ENCODE measurements at regions not wholly inside any gene's neighbourhood (a gene's known extent, or its start where the extent isn't known, plus 50 kb on each side); places are given as distances from the start of the nearest gene placed in this dataset.

GRCh38 chr10:93211991-93212390, 138.3 kb downstream of the CYP26A1 start:
- no peaks in the 10 kb centered on the region for H3K9me3 ChIP-seq (ENCODE audit: low read depth)
- no peak for TF ChIP-seq CTCF (IDR thresholded peaks at IDR 0.05; ENCODE audit: low read depth, low read length)

GRCh38 chr10:93215312-93215711, 141.6 kb downstream of the CYP26A1 start:
- H3K27ac ChIP-seq = no peak overlapping the region
- DNase-seq (ENCODE audit: low read depth in 1 of 2, low spot score in 1 of 2) = no peak
- H3K36me3 ChIP-seq = no peaks in the 10 kb centered on the region
- no peaks in the 10 kb centered on the region for H3K4me1 ChIP-seq (ENCODE audit: low read depth)
- H3K4me3 ChIP-seq = no peak overlapping the region
- no peak for TF ChIP-seq CTCF (IDR thresholded peaks at IDR 0.05; ENCODE audit: low read depth, low read length)
- no peaks in the 10 kb centered on the region for H3K27me3 ChIP-seq
- H3K9me3 ChIP-seq (ENCODE audit: low read depth) = no peaks in the 10 kb centered on the region

More at GRCh38 chr10:93211991-93212390, 138.3 kb downstream of the CYP26A1 start:
- Histone ChIP-seq H3K4me3 (no peak overlapping the region), H3K27ac (no peak overlapping the region), H3K4me1 (ENCODE audit: low read depth) (no peaks in the 10 kb centered on the region), H3K36me3 (no peaks in the 10 kb centered on the region), H3K27me3 (no peaks in the 10 kb centered on the region)
- no peak for DNase-seq (ENCODE audit: low read depth in 1 of 2, low spot score in 1 of 2)

GRCh38 chr10:93216341-93216985, 142.8 kb downstream of the CYP26A1 start:
- no peaks in the 10 kb centered on the region for H3K9me3 ChIP-seq (ENCODE audit: low read depth)
- TF ChIP-seq CTCF (IDR thresholded peaks at IDR 0.05; ENCODE audit: low read depth, low read length) = no peak
- DNase-seq (ENCODE audit: low read depth in 1 of 2, low spot score in 1 of 2) = no peak

GRCh38 chr10:93218386-93218785, 144.7 kb downstream of the CYP26A1 start:
- H3K4me1 ChIP-seq (ENCODE audit: low read depth) = peaks cover 7% of the 10 kb centered on the region
- no peak for TF ChIP-seq CTCF (IDR thresholded peaks at IDR 0.05; ENCODE audit: low read depth, low read length)
- no peaks in the 10 kb centered on the region for H3K9me3 ChIP-seq (ENCODE audit: low read depth)
- H3K36me3 ChIP-seq = no peaks in the 10 kb centered on the region
- H3K27ac ChIP-seq = no peak overlapping the region
- H3K4me3 ChIP-seq = no peak overlapping the region
- DNase-seq (ENCODE audit: low read depth in 1 of 2, low spot score in 1 of 2) = no peak
- no peaks in the 10 kb centered on the region for H3K27me3 ChIP-seq

More at GRCh38 chr10:93216341-93216985, 142.8 kb downstream of the CYP26A1 start:
- Histone ChIP-seq H3K36me3 (no peaks in the 10 kb centered on the region), H3K4me3 (no peak overlapping the region), H3K27ac (no peak overlapping the region), H3K27me3 (no peaks in the 10 kb centered on the region), H3K4me1 (ENCODE audit: low read depth) (no peaks in the 10 kb centered on the region)

GRCh38 chr10:93219347-93219746, 145.7 kb downstream of the CYP26A1 start:
- Histone ChIP-seq H3K4me1 (ENCODE audit: low read depth) (peaks cover 7% of the 10 kb centered on the region), H3K36me3 (no peaks in the 10 kb centered on the region), H3K4me3 (no peak overlapping the region), H3K9me3 (ENCODE audit: low read depth) (no peaks in the 10 kb centered on the region), H3K27ac (no peak overlapping the region), H3K27me3 (no peaks in the 10 kb centered on the region)
- DNase-seq (ENCODE audit: low read depth in 1 of 2, low spot score in 1 of 2) = no peak
- no peak for TF ChIP-seq CTCF (IDR thresholded peaks at IDR 0.05; ENCODE audit: low read depth, low read length)

All from cardiac muscle cell (in vitro differentiated cells and primary cell).